ENCODE measurements at regions not wholly inside any gene's neighbourhood (a gene's known extent, or its start where the extent isn't known, plus 50 kb on each side); places are given as distances from the start of the nearest gene placed in this dataset.

DNA sequence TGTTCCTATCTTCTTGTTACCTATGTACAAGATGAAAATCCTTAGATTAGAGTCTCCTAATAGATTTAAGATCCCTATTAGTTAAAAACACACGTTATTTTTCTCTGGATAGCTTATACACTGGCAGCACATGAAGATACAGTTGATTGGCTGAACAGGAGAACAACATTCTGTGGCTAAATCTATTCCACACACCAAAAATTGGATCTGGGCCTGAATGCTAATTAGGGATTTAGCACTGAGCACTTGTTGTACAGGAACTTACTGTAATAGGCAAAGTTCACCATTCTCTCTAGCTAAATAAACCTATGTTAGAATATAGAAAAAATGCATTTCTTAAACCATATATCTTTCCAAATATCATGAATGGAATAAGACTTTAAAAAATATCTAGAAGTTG lies 117.1 kb upstream of the PTGFR start:
- no peaks in the 10 kb centered on the region for H3K36me3 ChIP-seq
- TF ChIP-seq, protein P1, sequence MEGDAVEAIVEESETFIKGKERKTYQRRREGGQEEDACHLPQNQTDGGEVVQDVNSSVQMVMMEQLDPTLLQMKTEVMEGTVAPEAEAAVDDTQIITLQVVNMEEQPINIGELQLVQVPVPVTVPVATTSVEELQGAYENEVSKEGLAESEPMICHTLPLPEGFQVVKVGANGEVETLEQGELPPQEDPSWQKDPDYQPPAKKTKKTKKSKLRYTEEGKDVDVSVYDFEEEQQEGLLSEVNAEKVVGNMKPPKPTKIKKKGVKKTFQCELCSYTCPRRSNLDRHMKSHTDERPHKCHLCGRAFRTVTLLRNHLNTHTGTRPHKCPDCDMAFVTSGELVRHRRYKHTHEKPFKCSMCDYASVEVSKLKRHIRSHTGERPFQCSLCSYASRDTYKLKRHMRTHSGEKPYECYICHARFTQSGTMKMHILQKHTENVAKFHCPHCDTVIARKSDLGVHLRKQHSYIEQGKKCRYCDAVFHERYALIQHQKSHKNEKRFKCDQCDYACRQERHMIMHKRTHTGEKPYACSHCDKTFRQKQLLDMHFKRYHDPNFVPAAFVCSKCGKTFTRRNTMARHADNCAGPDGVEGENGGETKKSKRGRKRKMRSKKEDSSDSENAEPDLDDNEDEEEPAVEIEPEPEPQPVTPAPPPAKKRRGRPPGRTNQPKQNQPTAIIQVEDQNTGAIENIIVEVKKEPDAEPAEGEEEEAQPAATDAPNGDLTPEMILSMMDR (IDR thresholded peaks at IDR 0.05), result no peak
- TF ChIP-seq POLR2A (IDR thresholded peaks at IDR 0.05), result no peak
- H3K9me3 ChIP-seq, result no peaks in the 10 kb centered on the region
- no peak overlapping the region for H3K27ac ChIP-seq
- no peak for DNase-seq
- H3K4me1 ChIP-seq, result no peaks in the 10 kb centered on the region
- no peaks in the 10 kb centered on the region for H3K27me3 ChIP-seq
- 40 to 48% methylated on average over 1 of the region's 1 CpG for WGBS, 2 donors
- no peak overlapping the region for H3K4me3 ChIP-seq
- intact Hi-C loops (cut with DNase I), result no loop called here

DNA sequence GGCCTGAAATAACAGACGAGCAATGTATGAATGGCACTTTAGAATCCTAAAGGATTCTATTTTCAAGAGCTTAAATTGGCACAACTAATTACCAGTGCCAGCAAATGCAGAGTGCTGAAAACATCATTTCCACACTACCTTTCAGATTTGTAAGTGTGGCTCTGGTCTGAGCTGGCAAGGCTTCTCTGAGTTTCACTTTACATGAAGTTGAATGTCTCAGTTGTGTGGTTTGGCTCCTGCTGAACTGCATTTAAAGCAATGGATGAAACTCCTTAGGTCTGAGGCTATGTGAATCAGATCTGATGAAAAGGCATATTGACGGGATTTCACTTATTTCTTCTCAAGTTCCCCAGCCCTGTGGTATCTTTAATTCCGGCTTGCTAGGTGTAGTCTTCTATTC lies 114.8 kb upstream of the PTGFR start:
- Histone ChIP-seq H3K27me3 (no peaks in the 10 kb centered on the region), H3K9me3 (no peaks in the 10 kb centered on the region), H3K4me3 (no peak overlapping the region), H3K4me1 (no peaks in the 10 kb centered on the region), H3K27ac (no peak overlapping the region), H3K36me3 (no peaks in the 10 kb centered on the region)
- DNase-seq, result no peak
- TF ChIP-seq POLR2A (IDR thresholded peaks at IDR 0.05), result no peak
- TF ChIP-seq, protein P1 (IDR thresholded peaks at IDR 0.05), result no peak
- intact Hi-C loops (cut with DNase I), result no loop called here
- WGBS, 2 donors, result 76 to 77% methylated on average over 3 of the region's 3 CpGs

DNA sequence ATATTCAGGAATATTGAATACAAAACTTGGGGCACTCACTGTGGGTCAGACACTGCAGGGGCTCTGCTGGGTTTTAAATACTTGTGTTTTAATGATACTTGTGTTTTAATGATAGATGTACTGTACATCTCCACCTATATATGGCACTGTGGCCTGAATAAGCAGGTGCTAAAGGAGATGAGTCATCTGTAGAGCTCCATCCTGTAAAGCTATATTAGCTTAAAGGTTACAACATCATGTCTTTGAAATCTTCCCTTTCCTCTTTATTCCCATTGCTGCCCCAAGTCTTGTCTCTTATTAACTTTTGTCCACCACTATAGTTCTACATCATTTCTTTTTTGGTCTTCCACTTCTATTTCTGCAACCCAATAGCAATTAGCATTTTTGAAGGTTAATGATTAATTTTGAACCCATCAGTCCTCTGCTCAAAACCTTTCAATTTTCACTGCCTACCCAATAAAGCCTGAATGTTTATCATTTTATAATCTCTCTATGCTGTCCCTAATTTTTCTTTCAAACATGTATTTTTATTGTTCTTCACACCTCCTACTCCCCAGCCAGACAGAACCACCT lies 113.3 kb upstream of the PTGFR start:
- DNase-seq, result no peak
- Histone ChIP-seq H3K4me3 (no peak overlapping the region), H3K4me1 (no peaks in the 10 kb centered on the region), H3K27me3 (no peaks in the 10 kb centered on the region), H3K36me3 (no peaks in the 10 kb centered on the region), H3K9me3 (no peaks in the 10 kb centered on the region), H3K27ac (no peak overlapping the region)
- intact Hi-C loops (cut with DNase I), result no loop called here
- no peak for TF ChIP-seq POLR2A (IDR thresholded peaks at IDR 0.05)
- TF ChIP-seq, protein P1 (IDR thresholded peaks at IDR 0.05), result no peak

DNA sequence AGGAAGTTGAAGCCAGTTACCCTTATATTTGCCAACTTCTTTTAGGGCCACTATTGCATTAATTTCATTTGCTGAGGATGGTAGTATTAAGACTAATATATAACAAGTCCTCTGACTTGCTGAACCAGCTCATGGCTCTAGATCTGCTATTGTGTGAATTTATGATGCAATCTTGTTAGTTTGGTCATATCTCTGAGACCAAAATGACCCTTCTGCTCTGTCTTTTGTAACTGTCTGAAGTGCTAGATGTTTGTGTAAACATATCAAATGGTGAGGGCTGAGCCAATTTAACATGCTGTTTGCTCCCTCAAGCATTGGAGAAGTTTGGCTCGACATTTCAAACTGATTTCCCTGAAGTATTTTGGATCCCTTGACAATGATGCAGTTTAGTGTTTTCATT lies 106.9 kb upstream of the PTGFR start:
- intact Hi-C loops (cut with DNase I), result no loop called here
- Histone ChIP-seq H3K4me1 (no peaks in the 10 kb centered on the region), H3K9me3 (no peaks in the 10 kb centered on the region), H3K36me3 (no peaks in the 10 kb centered on the region), H3K27me3 (no peaks in the 10 kb centered on the region), H3K4me3 (no peak overlapping the region), H3K27ac (no peak overlapping the region)
- WGBS, 2 donors, result 22 to 43% methylated on average over 1 of the region's 1 CpG
- DNase-seq, result no peak
- TF ChIP-seq POLR2A (IDR thresholded peaks at IDR 0.05), result no peak
- TF ChIP-seq, protein P1 (IDR thresholded peaks at IDR 0.05), result no peak

DNA sequence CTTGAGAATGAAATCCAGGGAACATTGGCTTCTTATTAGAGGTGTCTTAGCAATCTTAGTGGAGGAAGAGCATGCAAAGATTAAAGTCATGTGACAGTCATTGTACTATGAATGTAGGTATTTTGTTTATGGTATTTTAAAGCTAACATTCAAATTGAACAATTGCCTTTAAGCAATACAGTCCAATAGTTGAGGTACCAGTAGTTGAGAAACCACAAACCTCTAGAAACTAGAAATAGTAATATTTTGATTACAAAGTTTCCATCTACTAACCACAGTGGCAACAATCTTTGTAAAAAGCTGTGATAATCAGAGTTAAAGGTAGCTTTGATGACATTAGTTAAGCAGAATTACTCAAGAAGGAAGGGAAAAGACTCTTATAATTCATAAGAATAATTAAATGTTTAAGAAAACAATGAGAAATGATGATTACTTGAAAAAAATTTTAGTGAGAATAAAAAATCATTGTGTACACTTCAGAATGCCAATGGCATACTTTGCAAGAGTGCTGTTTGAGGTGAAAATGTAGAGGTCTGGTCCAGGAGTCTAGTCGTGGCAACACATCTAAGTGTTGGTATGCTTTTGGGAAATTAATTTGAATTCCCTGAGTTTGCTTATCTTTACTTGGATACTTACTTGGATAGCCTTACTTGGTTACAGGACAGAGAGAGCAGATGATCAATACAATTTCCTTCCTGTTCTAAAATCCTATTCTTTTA lies 104.9 kb upstream of the PTGFR start:
- DNase-seq, result no peak
- H3K27ac ChIP-seq, result no peak overlapping the region
- H3K9me3 ChIP-seq, result no peaks in the 10 kb centered on the region
- WGBS, 2 donors, result 63 to 70% methylated on average over 1 of the region's 1 CpG
- TF ChIP-seq, protein P1 (IDR thresholded peaks at IDR 0.05), result no peak
- no peak for TF ChIP-seq POLR2A (IDR thresholded peaks at IDR 0.05)
- no peaks in the 10 kb centered on the region for H3K4me1 ChIP-seq
- no peak overlapping the region for H3K4me3 ChIP-seq
- intact Hi-C loops (cut with DNase I), result no loop called here
- no peaks in the 10 kb centered on the region for H3K27me3 ChIP-seq
- H3K36me3 ChIP-seq, result no peaks in the 10 kb centered on the region

Measured in esophagus squamous epithelium (tissue), 5 donors.